ENCODE measurements at regions not wholly inside any gene's neighbourhood (a gene's known extent, or its start where the extent isn't known, plus 50 kb on each side); places are given as distances from the start of the nearest gene placed in this dataset.

- Histone ChIP-seq H3K36me3 (ENCODE audit: control insufficient read depth, insufficient read depth, low read length, severe bottlenecking) (no peaks in the 10 kb centered on the region), H3K4me3 (ENCODE audit: low read length) (no peak overlapping the region), H3K9ac (ENCODE audit: low read length) (no peak overlapping the region), H3K9me3 (ENCODE audit: control insufficient read depth, low read length) (no peaks in the 10 kb centered on the region), H3K27me3 (replicated peaks; ENCODE audit: control insufficient read depth, insufficient read depth, low read length) (peaks cover 46% of the 10 kb centered on the region), H3K4me1 (ENCODE audit: control insufficient read depth, insufficient read depth, low read length) (no peaks in the 10 kb centered on the region)
- DNase-seq (ENCODE audit: low read depth) = no peak
These were observed 166.4 kb upstream of the SMIM23 start for GRCh38 chr5:171619196-171619595.

GRCh38 chr5:171619744-171620143 lies 165.9 kb upstream of the SMIM23 start:
- no peak for DNase-seq (ENCODE audit: low read depth)
- Histone ChIP-seq H3K4me1 (ENCODE audit: control insufficient read depth, insufficient read depth, low read length) (no peaks in the 10 kb centered on the region), H3K36me3 (ENCODE audit: control insufficient read depth, insufficient read depth, low read length, severe bottlenecking) (no peaks in the 10 kb centered on the region), H3K9me3 (ENCODE audit: control insufficient read depth, low read length) (no peaks in the 10 kb centered on the region), H3K4me3 (ENCODE audit: low read length) (no peak overlapping the region), H3K27me3 (replicated peaks; ENCODE audit: control insufficient read depth, insufficient read depth, low read length) (peaks cover 51% of the 10 kb centered on the region), H3K9ac (ENCODE audit: low read length) (no peak overlapping the region)

GRCh38 chr5:171622010-171622409 lies 163.6 kb upstream of the SMIM23 start:
- no peaks in the 10 kb centered on the region for H3K4me1 ChIP-seq (ENCODE audit: control insufficient read depth, insufficient read depth, low read length)

GRCh38 chr5:171623107-171623506 lies 162.5 kb upstream of the SMIM23 start:
- Histone ChIP-seq H3K27me3 (replicated peaks; ENCODE audit: control insufficient read depth, insufficient read depth, low read length) (peaks cover 48% of the 10 kb centered on the region), H3K4me1 (ENCODE audit: control insufficient read depth, insufficient read depth, low read length) (peaks cover 3% of the 10 kb centered on the region), H3K9ac (ENCODE audit: low read length) (no peak overlapping the region), H3K9me3 (ENCODE audit: control insufficient read depth, low read length) (no peaks in the 10 kb centered on the region), H3K4me3 (ENCODE audit: low read length) (no peak overlapping the region), H3K36me3 (ENCODE audit: control insufficient read depth, insufficient read depth, low read length, severe bottlenecking) (no peaks in the 10 kb centered on the region)
- no peak for DNase-seq (ENCODE audit: low read depth)

More at GRCh38 chr5:171622010-171622409, 163.6 kb upstream of the SMIM23 start:
- Histone ChIP-seq H3K9ac (ENCODE audit: low read length) (no peak overlapping the region), H3K9me3 (ENCODE audit: control insufficient read depth, low read length) (no peaks in the 10 kb centered on the region), H3K27me3 (replicated peaks; ENCODE audit: control insufficient read depth, insufficient read depth, low read length) (peaks cover 54% of the 10 kb centered on the region), H3K36me3 (ENCODE audit: control insufficient read depth, insufficient read depth, low read length, severe bottlenecking) (no peaks in the 10 kb centered on the region), H3K4me3 (ENCODE audit: low read length) (no peak overlapping the region)
- peak; percentile 59 for DNase-seq (ENCODE audit: low read depth)

- Histone ChIP-seq H3K9me3 (ENCODE audit: control insufficient read depth, low read length) (no peaks in the 10 kb centered on the region), H3K4me1 (ENCODE audit: control insufficient read depth, insufficient read depth, low read length) (peaks cover 7% of the 10 kb centered on the region), H3K4me3 (ENCODE audit: low read length) (no peak overlapping the region), H3K9ac (ENCODE audit: low read length) (no peak overlapping the region), H3K27me3 (replicated peaks; ENCODE audit: control insufficient read depth, insufficient read depth, low read length) (peaks cover 43% of the 10 kb centered on the region), H3K36me3 (ENCODE audit: control insufficient read depth, insufficient read depth, low read length, severe bottlenecking) (no peaks in the 10 kb centered on the region)
- DNase-seq (ENCODE audit: low read depth) = no peak
These were observed 162.0 kb upstream of the SMIM23 start for GRCh38 chr5:171623551-171624097.

- Histone ChIP-seq H3K36me3 (ENCODE audit: control insufficient read depth, insufficient read depth, low read length, severe bottlenecking) (no peaks in the 10 kb centered on the region), H3K9me3 (ENCODE audit: control insufficient read depth, low read length) (no peaks in the 10 kb centered on the region), H3K27me3 (replicated peaks; ENCODE audit: control insufficient read depth, insufficient read depth, low read length) (peaks cover 42% of the 10 kb centered on the region), H3K9ac (ENCODE audit: low read length) (no peak overlapping the region), H3K4me1 (ENCODE audit: control insufficient read depth, insufficient read depth, low read length) (peaks cover 15% of the 10 kb centered on the region), H3K4me3 (ENCODE audit: low read length) (no peak overlapping the region)
- no peak for DNase-seq (ENCODE audit: low read depth)
These were observed 161.2 kb upstream of the SMIM23 start for GRCh38 chr5:171624396-171624795.

GRCh38 chr5:171625646-171626045 lies 160.0 kb upstream of the SMIM23 start:
- Histone ChIP-seq H3K4me1 (ENCODE audit: control insufficient read depth, insufficient read depth, low read length) (peaks cover 18% of the 10 kb centered on the region), H3K9me3 (ENCODE audit: control insufficient read depth, low read length) (no peaks in the 10 kb centered on the region), H3K9ac (ENCODE audit: low read length) (no peak overlapping the region), H3K27me3 (replicated peaks; ENCODE audit: control insufficient read depth, insufficient read depth, low read length) (peaks cover 42% of the 10 kb centered on the region), H3K4me3 (ENCODE audit: low read length) (no peak overlapping the region), H3K36me3 (ENCODE audit: control insufficient read depth, insufficient read depth, low read length, severe bottlenecking) (no peaks in the 10 kb centered on the region)
- DNase-seq (ENCODE audit: low read depth) = no peak

GRCh38 chr5:171627936-171628632 lies 157.5 kb upstream of the SMIM23 start:
- peaks cover 18% of the 10 kb centered on the region for H3K4me1 ChIP-seq (ENCODE audit: control insufficient read depth, insufficient read depth, low read length)
- H3K4me3 ChIP-seq (ENCODE audit: low read length) = no peak overlapping the region
- no peak overlapping the region for H3K9ac ChIP-seq (ENCODE audit: low read length)
- H3K36me3 ChIP-seq (ENCODE audit: control insufficient read depth, insufficient read depth, low read length, severe bottlenecking) = no peaks in the 10 kb centered on the region
- H3K9me3 ChIP-seq (ENCODE audit: control insufficient read depth, low read length) = no peaks in the 10 kb centered on the region
- DNase-seq (ENCODE audit: low read depth) = no peak
- peaks cover 37% of the 10 kb centered on the region for H3K27me3 ChIP-seq (replicated peaks; ENCODE audit: control insufficient read depth, insufficient read depth, low read length)

GRCh38 chr5:171628633-171628974 lies 157.0 kb upstream of the SMIM23 start:
- Histone ChIP-seq H3K4me1 (ENCODE audit: control insufficient read depth, insufficient read depth, low read length) (peaks cover 18% of the 10 kb centered on the region), H3K36me3 (ENCODE audit: control insufficient read depth, insufficient read depth, low read length, severe bottlenecking) (no peaks in the 10 kb centered on the region), H3K27me3 (replicated peaks; ENCODE audit: control insufficient read depth, insufficient read depth, low read length) (peaks cover 33% of the 10 kb centered on the region), H3K9ac (ENCODE audit: low read length) (no peak overlapping the region), H3K9me3 (ENCODE audit: control insufficient read depth, low read length) (no peaks in the 10 kb centered on the region), H3K4me3 (ENCODE audit: low read length) (no peak overlapping the region)
- no peak for DNase-seq (ENCODE audit: low read depth)

- no peaks in the 10 kb centered on the region for H3K9me3 ChIP-seq (ENCODE audit: control insufficient read depth, low read length)
- H3K4me3 ChIP-seq (ENCODE audit: low read length) = no peak overlapping the region
- peaks cover 18% of the 10 kb centered on the region for H3K4me1 ChIP-seq (ENCODE audit: control insufficient read depth, insufficient read depth, low read length)
- peaks cover 27% of the 10 kb centered on the region for H3K27me3 ChIP-seq (replicated peaks; ENCODE audit: control insufficient read depth, insufficient read depth, low read length)
- no peaks in the 10 kb centered on the region for H3K36me3 ChIP-seq (ENCODE audit: control insufficient read depth, insufficient read depth, low read length, severe bottlenecking)
- H3K9ac ChIP-seq (ENCODE audit: low read length) = no peak overlapping the region
- no peak for DNase-seq (ENCODE audit: low read depth)
These were observed 156.4 kb upstream of the SMIM23 start for GRCh38 chr5:171629221-171629620.

GRCh38 chr5:171629628-171630349 lies 155.8 kb upstream of the SMIM23 start:
- no peak overlapping the region for H3K4me3 ChIP-seq (ENCODE audit: low read length)
- no peaks in the 10 kb centered on the region for H3K9me3 ChIP-seq (ENCODE audit: control insufficient read depth, low read length)
- peaks cover 18% of the 10 kb centered on the region for H3K4me1 ChIP-seq (ENCODE audit: control insufficient read depth, insufficient read depth, low read length)
- H3K9ac ChIP-seq (ENCODE audit: low read length) = no peak overlapping the region
- peaks cover 21% of the 10 kb centered on the region for H3K27me3 ChIP-seq (replicated peaks; ENCODE audit: control insufficient read depth, insufficient read depth, low read length)
- DNase-seq (ENCODE audit: low read depth) = peak; percentile 78
- H3K36me3 ChIP-seq (ENCODE audit: control insufficient read depth, insufficient read depth, low read length, severe bottlenecking) = no peaks in the 10 kb centered on the region
